NCI-H1436 treated with DMSO at 0.1 percent for 48 hours (cell line): ENCODE measurements at regions not wholly inside any gene's neighbourhood (a gene's known extent, or its start where the extent isn't known, plus 50 kb on each side); places are given as distances from the start of the nearest gene placed in this dataset.
"Not testable (repeated sequence)": the region's sequence is repeated elsewhere in the genome, so short reads cannot be mapped to it uniquely, and the experiment has no call there.

Experiments used
- DNase-seq: peaks from one replicate; lab custom pipeline; 2025; lab: John Stamatoyannopoulos, UW

DNA sequence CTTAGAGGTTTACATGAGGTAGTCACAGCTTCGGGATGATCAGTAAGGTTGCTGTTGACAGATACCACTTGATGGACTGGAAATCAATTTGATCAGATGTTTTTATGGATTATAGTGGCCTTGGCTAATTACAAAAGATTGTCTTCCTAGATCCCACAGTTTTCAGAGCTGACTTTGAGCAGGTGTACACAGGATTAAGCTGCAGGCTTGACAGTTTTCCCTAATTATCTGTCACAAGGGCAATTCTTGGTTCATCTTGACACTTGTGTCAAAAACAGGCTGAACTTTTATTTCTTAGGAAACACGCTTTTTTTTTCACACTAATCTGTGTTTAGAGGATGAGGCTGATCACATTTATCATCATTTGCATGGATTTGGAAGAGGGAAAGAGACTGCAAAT lies 824.0 kb upstream of the PIK3C3 start:
- no peak for DNase-seq

DNA sequence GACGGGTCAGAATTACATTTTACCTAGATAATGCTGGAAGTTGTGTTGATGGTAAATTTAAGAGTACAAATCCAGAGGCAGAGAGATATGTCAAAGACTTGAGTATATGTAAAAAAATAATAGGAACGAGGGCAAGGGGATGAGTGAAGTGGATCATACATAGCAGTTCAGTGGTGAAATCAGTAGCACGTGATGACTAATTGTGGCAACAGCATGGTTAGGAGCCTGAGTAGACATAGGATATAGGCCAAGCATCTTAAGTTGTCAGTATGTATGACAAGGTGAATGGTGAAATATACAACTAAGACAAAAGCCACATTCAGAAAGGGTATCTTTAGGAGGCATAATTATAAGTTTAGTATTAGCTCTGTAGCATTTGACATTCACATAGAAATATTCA lies 826.5 kb upstream of the PIK3C3 start:
- no peak for DNase-seq

DNA sequence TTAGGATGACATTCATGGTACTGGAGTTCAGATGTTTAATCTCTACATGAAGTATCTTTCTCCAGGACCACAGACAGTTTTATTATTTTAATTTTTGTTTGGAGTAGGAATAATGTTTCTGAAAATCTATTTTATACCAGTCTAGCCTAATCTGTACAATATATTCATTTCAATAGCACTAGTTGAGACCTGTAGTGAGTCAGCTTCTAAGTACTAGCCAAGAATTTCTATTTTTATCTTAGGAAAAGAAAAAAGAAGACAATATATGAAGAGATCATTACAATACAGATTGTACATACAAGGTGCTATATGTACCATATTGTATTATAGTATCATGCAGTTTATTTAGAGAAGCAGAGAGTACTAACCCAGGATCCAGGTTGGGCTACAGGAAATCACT lies 826.9 kb upstream of the PIK3C3 start:
- no peak for DNase-seq

DNA sequence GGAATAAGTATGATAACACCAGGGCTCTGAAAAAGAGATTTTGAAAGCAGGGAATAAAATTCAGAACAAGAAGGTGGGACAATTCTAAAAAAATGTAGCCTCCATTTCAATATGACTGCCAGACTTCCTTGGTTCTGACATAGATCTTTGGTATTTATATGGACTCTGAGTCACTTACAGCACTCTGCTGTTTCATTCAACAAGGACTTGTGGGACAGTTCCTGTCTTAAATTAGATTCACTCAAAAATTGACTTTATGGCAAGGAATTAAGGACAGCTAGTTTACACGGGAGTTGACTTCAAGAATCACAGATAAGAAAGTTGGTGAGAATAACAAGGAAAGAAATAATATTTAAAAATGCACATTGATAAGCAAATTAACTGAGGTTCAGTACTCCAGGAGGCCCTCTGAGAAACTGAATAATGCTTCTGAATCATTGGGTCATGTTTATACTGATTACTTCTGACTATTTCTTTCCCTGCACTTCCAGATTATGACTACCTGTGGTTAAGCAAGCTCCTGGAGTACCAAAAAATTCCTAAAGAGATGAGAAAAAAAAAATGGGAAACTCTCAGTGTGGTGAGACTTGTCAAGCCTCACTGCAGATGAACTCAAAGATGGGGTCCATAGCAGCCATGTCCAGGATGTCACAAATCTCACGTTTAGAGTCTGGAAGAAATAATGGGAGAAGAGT lies 828.3 kb upstream of the PIK3C3 start:
- DNase-seq, result no peak

DNA sequence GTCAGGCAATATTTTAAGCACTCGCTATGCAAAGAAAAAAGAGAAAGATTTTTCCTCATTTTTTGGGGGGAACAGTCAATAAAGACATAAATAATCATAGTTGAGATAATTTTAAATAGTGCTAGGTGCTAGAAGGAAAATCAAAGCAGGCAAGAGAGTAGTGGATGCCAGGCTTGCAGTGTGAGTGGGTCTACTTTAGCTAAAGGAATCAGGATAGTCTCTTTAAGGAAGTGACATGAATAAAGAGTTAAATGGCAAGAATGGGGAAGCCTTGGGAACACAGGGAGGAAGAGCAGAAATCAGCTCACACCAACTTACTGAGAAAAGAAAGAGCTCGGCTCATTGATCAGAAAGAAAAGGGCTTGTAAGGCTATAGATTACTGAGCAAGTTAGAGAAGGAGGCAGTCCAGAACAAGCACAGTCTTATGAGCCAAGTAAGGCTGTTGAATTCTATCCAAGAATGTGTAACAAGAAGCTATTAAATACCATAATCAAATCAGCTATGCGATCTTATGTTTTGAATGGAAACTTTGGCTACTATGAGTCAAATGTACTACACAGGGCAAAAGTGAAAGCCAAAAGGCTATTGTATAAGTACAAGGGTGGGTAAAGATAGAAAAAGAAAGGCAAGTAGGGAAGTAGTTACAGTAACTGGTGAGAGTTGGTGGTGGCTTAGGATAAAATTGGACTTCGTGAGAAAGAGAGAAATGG lies 833.8 kb upstream of the PIK3C3 start:
- DNase-seq, result no peak

DNA sequence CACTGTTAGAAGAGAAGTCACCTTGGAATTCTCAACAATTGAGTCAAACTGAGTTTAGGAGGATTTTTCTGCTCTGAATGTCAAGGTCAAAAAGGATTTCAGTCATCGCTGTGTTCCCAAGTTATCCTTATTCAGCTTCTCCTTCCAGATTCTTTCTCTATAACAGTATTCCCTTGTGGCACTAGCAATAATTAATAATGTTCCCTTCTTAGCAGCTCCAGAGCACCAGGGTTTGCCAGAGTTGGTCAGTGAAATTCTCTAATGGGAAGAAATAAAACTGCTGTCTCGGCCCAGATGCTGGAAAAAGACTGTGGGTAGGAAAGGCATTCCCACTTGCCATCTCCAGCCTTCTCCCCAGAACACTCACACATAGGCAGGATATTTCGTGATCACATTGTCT lies 836.0 kb upstream of the PIK3C3 start:
- no peak for DNase-seq

DNA sequence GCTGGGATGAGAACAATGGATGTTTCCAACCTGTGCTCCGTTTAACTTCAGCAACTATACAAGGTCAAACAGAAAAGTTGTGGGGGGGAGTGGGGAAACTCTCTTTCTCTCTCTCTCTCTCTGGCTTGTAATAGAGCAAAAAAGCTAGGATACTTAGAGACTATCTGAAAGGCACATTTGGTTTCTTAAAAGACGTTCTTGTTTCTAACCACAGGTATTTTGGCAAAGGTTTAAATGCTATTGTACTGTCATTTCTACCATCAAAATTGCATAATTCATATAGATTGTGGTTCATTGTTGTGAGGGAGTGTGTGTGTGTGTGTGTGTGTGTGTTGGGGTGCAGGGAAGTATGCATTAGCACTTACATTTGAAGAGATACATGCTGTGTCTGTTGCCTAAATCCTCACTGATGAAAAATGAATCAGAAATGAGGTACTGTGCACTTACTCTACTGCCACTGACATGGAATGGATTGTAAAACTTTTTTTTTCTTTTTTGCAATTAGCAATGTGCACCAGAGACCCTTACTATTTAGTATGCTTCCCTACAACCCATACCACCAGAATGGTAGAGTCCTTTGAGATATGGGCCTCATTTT lies 841.0 kb upstream of the PIK3C3 start:
- DNase-seq, result no peak

DNA sequence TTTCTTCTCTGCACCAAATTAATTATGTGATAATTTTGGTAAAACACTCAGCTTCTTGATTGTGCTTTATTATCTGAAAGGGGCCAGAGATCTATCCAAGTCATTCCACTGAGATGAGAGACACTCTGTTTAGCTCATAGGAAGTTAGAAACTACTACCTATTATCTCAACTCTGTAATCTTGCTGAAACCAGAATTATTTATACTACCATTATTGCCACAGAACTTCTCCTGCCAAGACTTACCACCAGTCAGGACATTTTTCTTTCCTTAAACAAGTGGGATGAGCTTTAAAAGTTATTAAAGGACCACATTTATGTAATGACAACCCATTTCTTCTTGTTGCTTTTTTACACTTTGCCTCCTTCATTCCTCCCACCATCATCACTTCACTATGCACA lies 855.6 kb upstream of the PIK3C3 start:
- DNase-seq, result no peak

DNA sequence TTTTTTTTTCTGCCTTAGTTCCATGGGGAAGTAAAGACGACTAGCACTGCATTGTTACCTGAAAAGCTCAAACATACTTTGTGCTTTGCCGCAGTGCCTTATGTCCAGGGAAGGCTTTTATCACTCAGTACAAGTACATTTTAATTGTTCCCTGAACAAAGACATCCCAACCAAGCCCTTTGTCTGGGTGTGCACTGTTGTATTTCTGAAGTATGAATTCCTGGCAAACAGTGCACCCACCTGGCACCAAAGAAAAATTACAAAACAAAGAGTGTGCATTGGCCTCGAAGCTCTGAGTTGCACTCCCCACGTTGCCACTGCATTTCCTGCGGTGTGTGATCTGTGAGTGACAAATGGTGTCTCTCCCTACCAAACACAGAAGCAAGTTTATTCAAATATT lies 858.5 kb upstream of the PIK3C3 start:
- DNase-seq, result peak; percentile 84

DNA sequence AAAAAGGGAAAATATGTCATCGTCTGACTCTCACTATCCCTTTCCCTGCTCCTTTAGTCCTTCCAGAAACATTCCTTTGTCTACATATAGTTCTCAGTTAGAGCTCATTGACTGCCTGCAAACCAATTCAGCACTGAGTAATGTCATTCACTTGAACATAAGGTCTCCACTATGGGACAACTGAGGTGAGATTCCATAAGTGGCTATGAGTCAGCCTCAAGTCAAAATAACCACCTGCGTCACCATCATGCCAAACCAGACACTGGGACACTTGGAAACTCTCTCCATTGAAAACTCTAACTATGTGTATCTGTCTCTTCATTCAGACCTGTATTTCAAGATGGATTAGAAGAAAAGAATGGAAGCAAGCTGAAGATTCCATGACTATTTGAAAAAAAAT lies 878.0 kb upstream of the PIK3C3 start:
- no peak for DNase-seq

DNA sequence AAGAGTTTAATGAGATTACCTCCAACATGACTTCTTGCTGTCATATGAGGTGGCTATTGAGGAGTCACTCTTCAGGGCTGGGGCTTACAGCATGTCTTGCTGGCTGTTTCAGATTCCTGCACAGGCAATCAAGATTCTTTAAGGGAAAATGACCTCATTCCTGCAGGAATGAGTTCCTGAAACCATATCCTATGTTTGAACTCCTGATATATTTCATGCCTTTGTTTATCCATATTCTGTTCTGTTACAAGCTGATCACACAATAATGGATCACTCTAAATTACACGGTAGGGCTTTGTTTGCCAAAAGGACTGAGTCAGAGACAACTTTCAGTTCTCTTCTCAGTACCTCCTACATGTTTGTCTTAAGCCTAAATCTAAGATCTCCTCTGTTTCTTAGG lies 879.8 kb upstream of the PIK3C3 start:
- DNase-seq, result no peak

DNA sequence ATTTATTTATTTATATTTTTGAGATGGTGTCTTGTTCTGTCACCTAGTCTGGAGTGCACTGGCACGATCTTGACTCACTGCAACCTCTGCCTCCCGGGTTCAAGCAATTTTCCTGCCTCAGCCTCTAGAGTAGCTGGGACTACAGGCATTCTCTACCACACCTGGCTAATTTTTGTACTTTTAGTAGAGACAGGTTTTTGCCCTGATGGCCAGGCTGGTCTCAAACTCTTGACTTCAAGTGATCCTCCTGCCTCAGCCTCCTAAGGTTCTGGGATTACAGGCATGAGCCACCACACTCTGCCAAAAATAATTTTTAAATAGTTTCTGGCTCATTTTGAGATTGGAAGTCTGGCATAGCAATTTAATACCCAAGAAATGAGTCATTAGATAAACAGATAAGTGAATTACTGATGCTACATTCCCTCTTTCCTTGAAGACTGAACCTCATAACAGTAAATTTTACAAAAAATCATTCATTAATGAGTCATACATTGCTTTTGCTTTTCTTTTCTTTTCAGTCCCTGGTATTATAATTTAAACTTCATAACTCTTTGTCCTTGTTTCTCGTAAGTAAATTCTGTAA lies 881.6 kb upstream of the PIK3C3 start:
- DNase-seq, result no peak

DNA sequence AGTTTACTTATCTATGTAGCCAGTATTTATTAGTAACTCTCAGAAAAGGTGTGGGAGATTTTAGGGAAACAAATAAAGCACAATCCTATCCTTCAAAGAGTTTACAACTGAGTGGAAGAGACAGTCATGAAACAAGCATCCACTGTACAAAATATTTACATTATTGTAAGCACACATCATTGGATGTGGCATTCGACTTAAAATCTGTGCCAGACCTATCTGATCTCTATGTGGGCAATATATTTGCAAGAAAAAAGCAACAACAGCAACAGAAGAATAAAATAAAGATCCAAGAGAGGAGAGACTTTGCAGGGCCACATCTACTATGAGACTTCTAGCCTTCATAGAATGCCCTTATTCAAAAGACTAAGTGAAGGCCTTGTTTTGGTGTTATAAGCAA lies 882.1 kb upstream of the PIK3C3 start:
- DNase-seq, result no peak

DNA sequence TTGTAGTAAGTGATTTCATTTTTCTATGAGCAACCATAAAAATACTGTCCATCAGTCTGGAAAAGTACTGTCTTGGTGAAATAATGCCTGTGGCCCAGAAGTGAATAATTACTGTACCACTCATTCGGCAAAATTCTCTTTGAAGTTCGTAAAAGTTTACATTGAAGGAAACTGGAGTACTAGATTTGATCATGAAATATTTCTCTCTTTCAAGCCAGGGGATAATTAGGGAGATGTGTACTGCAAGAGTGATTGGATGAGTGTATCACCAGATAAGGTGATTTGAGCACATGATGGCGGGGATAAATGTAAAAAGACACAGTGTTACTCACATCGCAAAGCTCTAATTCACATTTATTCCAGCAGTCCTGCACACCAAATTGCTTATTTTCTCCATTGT lies 883.2 kb upstream of the PIK3C3 start:
- DNase-seq, result no peak

DNA sequence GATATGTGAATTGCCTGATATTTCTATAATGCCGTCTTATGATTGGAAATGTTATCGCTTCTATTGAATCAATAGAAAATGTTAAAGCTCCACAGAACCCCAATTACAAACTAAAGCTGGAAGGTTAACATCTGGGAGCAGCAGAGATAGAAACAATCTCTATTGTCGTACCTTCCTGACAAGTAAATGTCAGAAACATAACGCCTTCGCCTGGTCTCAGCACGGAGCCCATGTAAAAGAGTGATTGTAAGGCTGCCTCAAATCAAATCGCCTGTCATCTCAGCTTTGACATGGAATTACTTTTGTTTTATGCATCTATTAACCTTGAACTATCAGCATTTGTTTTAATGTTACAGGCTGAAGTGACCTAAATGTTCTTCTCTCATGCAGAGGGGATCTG lies 885.9 kb upstream of the PIK3C3 start:
- no peak for DNase-seq

DNA sequence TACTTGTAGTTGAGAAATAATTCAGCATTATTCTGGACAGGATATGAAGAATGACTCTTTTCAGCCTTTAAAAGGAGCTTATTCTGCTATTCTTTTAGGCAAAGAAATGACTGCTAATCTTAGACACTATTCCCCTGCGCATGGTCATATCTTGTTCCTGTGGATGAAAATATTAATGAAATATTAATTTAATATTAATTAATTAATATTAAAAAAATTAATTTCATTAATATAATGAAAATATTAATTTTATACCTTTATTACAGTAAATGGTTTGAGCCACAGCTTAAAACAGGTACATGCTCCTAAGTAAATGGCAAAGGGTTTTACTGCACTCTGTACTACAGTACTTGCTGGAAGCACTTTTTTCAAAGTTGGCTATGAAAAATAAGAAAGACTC lies 890.1 kb upstream of the PIK3C3 start:
- no peak for DNase-seq

DNA sequence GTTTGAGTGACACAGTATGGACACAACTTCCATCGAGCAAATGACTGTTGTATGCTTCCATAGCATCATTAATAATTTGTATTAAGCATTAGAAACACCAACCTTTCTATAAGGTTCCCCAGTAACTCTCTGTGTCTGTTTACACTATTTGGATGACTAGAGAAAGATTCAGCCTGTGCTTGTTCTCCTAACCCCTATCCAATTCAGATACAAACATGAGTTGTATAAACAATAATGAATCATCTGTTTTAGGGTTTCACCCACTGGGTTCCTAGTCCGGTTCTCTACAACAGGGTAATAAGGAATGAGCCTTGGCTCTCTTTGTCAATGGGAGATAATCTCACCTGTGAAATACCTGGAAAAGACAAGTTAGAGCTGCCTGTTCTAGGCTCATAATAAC lies 894.1 kb upstream of the PIK3C3 start:
- no peak for DNase-seq

DNA sequence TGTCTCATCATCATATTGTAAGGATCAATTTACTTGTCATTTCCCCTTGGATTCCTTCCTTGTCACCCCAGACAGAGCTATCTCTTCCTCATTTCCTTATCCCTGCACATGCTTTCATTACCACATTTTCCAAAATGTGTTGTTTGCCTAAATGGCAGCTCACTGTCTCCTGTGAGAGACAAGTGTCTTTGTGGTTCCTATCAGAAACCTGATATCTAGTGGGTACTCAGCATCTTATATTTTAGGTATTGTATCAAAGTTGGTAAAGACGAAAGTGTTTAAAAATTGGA lies 896.0 kb upstream of the PIK3C3 start:
- no peak for DNase-seq

DNA sequence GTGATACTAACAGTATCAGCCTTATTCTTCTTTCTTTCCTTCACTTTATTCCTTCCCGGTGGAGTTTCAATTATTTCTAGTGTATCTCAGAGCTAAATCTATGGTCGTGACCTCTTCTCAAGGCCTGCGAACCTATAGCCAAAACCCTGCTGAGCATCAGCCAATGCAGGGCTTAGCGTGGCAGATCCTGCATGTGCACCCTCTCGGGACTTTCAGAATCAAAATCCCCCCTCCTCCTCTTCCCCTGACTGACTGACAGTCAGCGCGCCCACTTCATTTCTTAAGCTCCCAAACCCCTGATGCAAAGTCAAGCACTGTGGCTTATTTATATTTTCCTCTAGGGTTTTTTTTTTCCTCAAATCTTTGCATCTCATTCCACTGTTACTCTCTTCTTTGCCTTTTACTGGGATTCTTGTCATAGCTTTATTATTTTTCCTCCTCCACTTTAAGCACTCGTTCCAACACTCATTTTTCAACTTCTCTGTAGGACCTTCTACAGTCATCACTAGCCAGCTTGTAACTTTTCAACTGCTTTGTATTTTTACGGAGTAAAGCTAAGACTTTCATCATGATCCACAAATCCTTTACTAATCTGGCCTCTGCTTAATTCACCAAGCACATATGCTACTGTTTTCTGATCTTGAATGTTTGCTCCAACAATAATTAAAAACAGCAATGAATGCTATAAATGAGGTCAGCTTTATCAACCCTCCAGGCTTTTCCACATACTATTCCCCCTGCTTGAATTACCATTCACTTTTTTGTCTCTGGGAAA lies 896.5 kb upstream of the PIK3C3 start:
- no peak for DNase-seq

DNA sequence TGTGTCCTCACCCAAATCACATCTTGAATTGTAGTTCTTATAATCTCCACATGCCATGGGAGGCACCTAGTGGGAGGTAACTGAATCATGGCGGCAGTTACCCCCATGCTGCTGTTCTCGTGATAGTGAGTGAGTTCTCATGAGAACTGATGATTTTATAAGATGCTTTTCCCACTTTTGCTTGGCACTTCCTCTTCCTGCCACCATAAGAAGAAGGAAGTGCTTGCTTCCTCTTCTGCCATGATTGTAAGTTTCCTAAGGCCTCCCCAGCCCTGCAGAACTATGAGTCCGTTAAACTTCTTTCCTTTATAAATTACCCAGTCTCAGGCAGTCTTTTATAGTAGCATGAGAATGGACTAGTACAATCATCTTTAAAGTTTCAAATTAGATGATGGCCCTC lies 902.4 kb upstream of the PIK3C3 start:
- no peak for DNase-seq

DNA sequence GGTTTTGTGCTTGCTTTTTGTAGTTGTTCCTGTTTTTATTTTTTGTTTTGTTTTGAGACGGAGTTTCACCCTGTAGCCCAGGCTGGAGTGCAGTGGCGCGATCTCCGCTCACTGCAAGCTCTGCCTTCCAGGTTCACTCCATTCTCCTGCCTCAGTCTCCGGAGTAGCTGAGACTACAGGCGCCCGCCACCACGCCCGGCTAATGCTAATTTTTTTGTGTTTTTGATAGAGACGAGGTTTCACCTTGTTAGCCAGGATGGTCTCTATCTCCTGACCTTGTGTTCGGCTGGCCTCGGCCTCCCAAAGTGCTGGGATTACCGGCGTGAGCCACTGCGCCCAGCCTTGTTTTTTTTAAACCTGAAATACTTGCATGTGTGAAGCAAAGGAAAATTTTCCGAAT lies 908.8 kb upstream of the PIK3C3 start:
- not testable (repeated sequence) for DNase-seq

DNA sequence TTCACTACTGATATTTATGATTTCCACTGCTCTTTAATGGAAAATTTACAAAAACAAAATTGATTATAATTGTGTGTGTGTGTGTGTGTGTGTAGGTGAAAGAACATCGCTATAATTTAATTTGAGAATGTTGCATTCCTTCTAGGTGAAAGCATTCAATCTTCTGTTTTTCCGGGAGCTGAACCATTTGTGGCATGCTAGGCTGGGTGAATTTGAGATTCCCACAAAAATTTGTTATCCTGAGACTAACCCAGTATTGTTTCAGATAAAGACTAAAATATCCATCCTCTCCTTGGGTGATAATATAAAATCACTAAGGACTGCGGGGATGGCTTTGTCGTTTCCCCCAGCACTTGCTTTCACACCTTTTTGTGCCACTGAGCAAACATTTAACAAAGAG lies 911.2 kb upstream of the PIK3C3 start:
- no peak for DNase-seq

DNA sequence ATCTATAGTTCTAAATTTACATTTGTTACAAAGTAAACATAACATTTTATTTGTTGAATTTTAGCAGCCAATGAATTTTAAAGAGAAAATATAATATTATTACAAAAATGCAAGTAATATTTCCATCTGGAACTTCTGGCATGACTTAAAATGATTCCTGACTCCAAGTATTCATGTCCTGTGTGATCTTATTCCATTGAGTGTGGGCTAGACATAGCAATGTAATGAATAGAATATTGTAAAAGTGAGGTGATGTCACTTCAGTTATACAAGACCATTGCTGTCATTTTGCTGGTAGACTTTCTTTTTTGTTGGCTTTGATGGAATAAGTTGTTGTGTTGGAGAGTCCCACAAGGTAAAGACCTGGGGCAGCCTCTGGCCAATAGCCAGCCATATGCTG lies 912.2 kb upstream of the PIK3C3 start:
- DNase-seq, result no peak
